ENCODE measurements at regions not wholly inside any gene's neighbourhood (a gene's known extent, or its start where the extent isn't known, plus 50 kb on each side); places are given as distances from the start of the nearest gene placed in this dataset.
"Not testable (repeated sequence)": the region's sequence is repeated elsewhere in the genome, so short reads cannot be mapped to it uniquely, and the experiment has no call there.

DNA sequence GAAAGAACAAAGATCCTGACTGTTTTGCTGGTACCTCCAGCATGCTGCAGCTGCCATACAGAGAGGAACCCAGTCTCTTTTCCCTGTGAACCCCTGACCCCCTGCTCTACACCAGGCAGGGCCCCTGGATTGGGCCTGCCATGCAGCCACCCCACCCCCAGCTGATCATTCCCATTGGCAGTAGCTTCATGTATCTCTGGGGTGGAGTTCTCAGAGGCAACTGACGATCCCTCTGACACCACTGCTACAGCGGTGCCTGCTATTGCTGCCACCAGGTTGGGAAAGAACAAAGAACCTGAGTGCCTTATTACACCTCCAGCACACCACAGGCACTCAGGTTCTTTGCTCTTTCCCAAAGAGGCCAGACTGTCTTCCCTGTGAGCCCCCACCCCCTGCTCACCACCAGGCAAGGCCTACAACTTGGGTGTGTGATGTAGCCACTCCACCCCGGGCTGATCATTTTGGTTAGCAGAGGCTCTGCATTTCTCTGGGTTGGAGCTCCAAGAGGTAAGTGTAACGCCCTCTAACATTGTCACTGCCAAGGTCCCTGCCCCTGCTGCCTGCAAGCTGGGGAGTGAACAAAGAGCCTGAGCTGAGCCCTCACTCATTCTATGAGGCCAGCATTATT is 252.4 kb downstream of the SPATA31A6 start:
- not testable (repeated sequence) for TF ChIP-seq CTCF (conservative IDR thresholded peaks at IDR 0.05; ENCODE audit: low read depth in 2 of 2); CREB1 (CRISPR knock-in tag; IDR thresholded peaks at IDR 0.05; ENCODE audit: low read depth); EZH2phosphoT487 (IDR thresholded peaks at IDR 0.05; ENCODE audit: unreplicated experiment)

Measured in GM23338 (cell line).